NCI-H187 (cell line): ENCODE measurements at regions not wholly inside any gene's neighbourhood (a gene's known extent, or its start where the extent isn't known, plus 50 kb on each side); places are given as distances from the start of the nearest gene placed in this dataset.

Experiments used
- DNase-seq, 2 experiments: peaks; one replicate each; lab custom pipeline; 2025; lab: John Stamatoyannopoulos, UW

DNA sequence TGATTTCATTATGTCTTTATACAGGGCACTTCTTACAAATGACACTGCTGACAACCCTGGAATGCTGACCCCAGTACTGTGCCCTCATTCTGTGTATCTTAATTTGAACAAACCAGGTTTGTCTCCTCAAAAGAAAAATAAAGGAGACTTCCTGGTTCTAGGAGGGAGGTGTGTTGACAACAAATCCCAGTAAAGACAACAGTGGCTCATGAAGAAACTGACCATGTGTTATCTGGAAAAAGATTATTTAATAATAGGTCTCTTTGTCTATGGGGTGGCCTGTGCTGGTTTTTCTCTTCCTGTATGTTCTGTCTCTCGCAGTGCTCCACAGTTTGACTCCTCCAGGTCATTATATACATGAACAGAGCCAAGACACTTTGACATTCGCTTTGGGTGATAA is 454.6 kb downstream of the LMO4 start:
- DNase-seq: no peak

- no peak for DNase-seq
Observed at GRCh38 chr1:87785386-87785785, 456.7 kb downstream of the LMO4 start.

DNA sequence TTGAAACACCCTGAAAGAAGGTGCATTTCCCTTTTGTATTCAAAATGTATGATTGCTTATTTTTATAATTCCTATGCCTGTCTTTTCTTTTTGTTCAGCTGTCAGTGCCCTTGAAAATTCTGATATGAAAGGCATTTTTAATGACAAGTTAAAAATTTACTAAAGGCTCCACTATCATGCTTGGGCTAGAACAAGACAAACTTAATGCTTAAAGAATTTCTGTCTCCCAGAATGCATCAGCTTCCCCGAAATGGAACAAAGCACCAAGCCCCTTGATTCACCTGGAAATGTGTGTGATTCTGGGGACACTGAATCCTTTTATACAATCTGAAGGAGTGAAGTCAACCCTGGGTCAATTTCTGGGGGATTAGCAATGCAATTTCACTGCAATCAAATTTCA is 457.5 kb downstream of the LMO4 start:
- no peak for DNase-seq

GRCh38 chr1:87786861-87787545 is 458.3 kb downstream of the LMO4 start:
- no peak for DNase-seq

DNA sequence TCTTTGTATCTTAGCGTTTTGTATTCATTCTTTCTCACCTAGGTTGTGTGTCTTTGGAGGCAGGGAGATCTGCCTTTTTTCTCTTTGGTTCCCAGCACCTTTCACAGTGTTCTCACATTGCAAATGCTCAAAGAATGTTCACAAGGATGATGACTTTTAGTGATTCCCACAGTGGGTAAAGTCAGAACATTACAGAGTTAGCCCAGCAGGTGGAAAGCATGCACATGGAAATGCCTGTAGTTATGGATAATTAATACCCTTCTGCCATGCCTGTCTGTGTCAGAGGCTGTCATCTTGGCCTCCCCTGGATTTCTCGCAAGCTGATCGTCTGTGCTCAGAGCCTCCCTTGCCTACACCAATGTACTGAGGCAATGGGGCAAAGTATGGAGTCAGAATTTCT is 458.9 kb downstream of the LMO4 start:
- DNase-seq: no peak

- DNase-seq: no peak
Observed at GRCh38 chr1:87790756-87791155, 462.1 kb downstream of the LMO4 start.

- DNase-seq: no peak
Observed at GRCh38 chr1:87791931-87792740, 463.5 kb downstream of the LMO4 start.

GRCh38 chr1:87794788-87795614 is 466.3 kb downstream of the LMO4 start:
- DNase-seq: no peak

DNA sequence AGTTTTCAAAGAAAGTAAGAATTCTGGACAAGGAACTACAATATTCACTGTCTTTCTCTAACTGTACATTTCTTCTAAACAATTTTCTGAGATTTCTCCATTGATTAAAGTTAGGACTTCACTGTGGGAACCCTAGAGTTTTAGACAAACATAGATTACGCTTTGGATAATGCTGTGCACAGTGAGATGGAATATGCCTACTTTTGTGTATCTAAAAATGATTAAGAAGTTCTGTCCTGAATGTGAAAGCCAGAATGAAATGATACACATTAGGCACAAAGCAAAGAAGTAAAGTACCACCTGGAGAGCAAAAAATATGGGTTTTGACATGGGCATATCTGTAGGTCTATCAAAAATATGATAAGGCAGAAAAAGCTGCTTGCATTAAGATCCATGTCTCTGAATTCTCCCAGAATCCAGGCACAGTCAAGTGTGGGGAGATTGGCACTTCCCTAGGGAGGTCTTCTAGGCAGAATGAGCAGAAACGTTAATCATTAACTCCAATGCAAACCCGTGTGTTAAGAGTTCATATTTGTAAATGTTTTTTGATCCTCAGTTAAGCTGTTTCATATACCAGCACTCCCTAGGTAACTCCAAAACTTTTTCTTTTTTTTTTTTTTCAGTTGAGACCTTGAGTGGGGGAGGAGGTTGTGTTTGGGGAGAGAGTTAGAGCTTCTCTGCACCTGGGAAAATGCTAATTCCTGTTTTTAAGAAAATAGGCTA is 467.1 kb downstream of the LMO4 start:
- DNase-seq: no peak

DNA sequence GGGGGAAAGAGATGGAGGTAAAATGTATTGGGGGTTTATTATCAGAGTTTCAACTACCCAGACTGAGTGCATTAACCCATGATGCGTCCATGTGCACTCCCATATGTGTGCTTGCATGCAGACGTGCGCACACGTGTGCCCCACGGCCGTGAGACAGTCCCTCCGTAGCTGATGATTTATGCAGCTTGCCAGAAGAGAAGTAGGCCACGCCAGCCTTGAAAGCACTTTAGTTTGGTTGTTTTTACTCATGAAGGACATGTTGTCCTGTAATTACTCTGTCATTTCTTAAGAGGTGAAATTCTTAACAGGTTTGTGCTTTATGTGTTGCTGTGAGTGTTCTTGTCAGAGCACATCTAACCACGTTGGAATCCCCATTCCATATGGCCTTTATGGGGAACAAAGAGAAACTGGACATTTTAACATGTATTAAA is 467.8 kb downstream of the LMO4 start:
- DNase-seq: no peak

DNA sequence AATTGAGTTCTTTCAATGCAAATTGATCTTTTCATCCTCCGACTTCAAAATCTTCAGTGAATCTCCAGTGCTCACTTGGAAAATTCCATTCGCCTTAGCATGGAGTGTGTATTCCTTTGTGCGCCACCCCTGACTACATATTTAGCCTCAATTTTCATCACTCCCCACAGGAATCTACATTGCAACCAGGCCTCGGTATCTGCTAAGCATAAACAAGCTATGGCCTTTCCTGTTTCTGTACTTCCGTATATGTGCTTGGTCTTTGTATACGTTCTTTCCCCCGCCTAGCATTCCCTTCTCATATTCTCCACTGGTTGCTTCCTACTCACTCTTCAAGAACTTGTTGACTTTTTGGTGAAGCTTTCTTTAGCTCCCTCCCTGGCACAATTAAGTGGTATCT is 470.8 kb downstream of the LMO4 start:
- no peak for DNase-seq

GRCh38 chr1:87800006-87800405 is 471.3 kb downstream of the LMO4 start:
- no peak for DNase-seq

GRCh38 chr1:87803375-87803774 is 474.7 kb downstream of the LMO4 start:
- no peak for DNase-seq

- no peak for DNase-seq
Observed at GRCh38 chr1:87804128-87804527, 475.4 kb downstream of the LMO4 start.

GRCh38 chr1:87805666-87806378 is 477.1 kb downstream of the LMO4 start:
- no peak for DNase-seq

DNA sequence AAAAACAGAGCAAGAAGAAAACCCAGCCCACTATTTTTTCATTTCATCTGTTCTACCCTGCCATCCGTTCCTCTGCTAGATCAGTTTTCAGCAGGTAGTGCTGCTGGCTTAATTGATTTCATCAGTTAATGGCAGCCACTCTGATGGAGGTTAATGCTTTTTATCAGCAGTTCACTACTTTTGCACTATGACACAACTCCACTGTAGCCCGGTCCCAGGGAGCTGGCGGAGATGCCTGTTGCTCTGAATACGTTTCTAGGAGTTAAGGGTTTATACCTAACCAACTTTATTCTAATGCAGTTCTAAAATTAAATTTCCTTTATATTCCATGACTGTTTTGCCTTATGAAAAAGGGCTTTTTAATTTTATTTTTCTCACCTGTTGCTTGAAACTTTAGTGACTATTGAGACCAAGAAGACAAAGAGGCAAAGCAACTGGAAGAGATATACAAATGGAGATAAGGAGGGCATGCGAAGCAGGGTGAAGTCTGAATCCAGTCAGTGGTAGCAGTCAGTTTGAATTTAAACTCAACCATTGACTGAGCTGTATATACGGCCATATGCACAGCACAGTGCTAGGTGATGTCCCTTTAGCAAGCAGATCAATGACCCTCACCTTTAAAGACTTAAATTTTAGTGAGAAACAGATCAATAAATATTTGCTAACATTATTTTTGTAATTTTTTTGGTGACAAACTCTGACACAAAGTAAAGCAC is 477.9 kb downstream of the LMO4 start:
- DNase-seq: no peak

- DNase-seq: no peak
Observed at GRCh38 chr1:87810166-87810565, 481.5 kb downstream of the LMO4 start.

GRCh38 chr1:87812871-87813577 is 484.3 kb downstream of the LMO4 start:
- no peak for DNase-seq

DNA sequence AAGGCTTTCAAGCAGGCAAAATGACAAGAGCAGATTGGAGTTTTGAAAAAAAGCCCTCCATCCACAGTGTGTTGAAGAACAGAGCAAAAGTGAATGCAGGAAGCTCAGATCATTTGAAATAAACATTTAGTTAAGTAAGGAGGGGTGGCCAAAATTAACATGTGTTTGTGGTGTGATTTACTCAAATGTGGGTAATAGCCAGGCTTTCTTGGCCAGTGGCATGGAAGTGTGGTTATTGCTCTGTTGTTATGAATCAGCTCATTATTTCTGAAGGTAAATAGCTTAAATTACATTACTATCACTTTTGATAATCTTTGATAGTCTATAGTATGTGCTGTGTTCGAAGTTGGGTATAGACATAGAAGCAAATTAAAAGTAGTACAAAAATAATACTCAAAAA is 485.9 kb downstream of the LMO4 start:
- DNase-seq: no peak

- DNase-seq: no peak
Observed at GRCh38 chr1:87816646-87817045, 488.0 kb downstream of the LMO4 start.
